Keratinocyte (primary cell): ENCODE measurements at regions not wholly inside any gene's neighbourhood (a gene's known extent, or its start where the extent isn't known, plus 50 kb on each side); places are given as distances from the start of the nearest gene placed in this dataset.

Experiments
- DNase-seq: peaks from one replicate; pipeline ENCODE4 v3.0.0-alpha.2; 2011; ENCODE audit warnings: low read depth, missing footprints, low spot score
- FAIRE-seq: peaks from 2 replicates; lab custom pipeline; 2011; peaks lifted over from hg19 to GRCh38; lab: Jason Lieb, UNC
- H2AFZ ChIP-seq: 2 replicates; pipeline ENCODE4 v1.6.0; 2012; ENCODE audit warnings: low read length, control low read depth, inconsistent platforms; ENCODE audit not compliant: control insufficient read depth
- H3K27ac ChIP-seq: 2 replicates; pipeline ENCODE4 v1.5.1; 2011; ENCODE audit warnings: low read length; ENCODE audit not compliant: control insufficient read depth, insufficient read depth
- H3K27me3 ChIP-seq: 3 replicates; pipeline ENCODE4 v1.6.0; 2011; ENCODE audit warnings: low read length; ENCODE audit not compliant: control insufficient read depth, insufficient read depth; ENCODE audit errors: extremely low read depth
- H3K36me3 ChIP-seq, 2 experiments: 2 replicates in 1 of 2; 3 replicates in 1 of 2; pipeline ENCODE4 v1.5.1; 2011; ENCODE audit warnings: low read length in 2 of 2, mild to moderate bottlenecking in 1 of 2; ENCODE audit not compliant: control insufficient read depth in 2 of 2, insufficient read depth in 2 of 2; ENCODE audit errors: extremely low read depth in 1 of 2
- H3K4me1 ChIP-seq: 3 replicates; pipeline ENCODE4 v1.5.1; 2011; ENCODE audit warnings: low read length; ENCODE audit not compliant: control insufficient read depth, insufficient read depth; ENCODE audit errors: extremely low read depth
- H3K4me2 ChIP-seq: 3 replicates; pipeline ENCODE4 v1.6.0; 2011; ENCODE audit warnings: low read depth, low read length; ENCODE audit not compliant: control insufficient read depth, insufficient read depth; ENCODE audit errors: extremely low read depth
- H3K4me3 ChIP-seq, 3 experiments: fragments of 200-600 bp in 1 of 3; sonication (generic) in 1 of 3; 2 replicates in 2 of 3; 3 replicates in 1 of 3; pipeline ENCODE4 v1.5.1; 2011 to 2016; ENCODE audit warnings: low read length in 3 of 3, mild to moderate bottlenecking in 3 of 3, control low read depth in 2 of 3, inconsistent platforms in 1 of 3, low read depth in 1 of 3, mixed read lengths in 1 of 3, mixed run types in 1 of 3, moderate library complexity in 1 of 3; ENCODE audit not compliant: control insufficient read depth in 2 of 3, insufficient read depth in 2 of 3; ENCODE audit errors: extremely low read depth in 1 of 3
- H3K79me2 ChIP-seq: 2 replicates; pipeline ENCODE4 v1.6.0; 2012; ENCODE audit warnings: low read length; ENCODE audit not compliant: control insufficient read depth, insufficient read depth
- H3K9ac ChIP-seq: 3 replicates; pipeline ENCODE4 v1.6.0; 2011; ENCODE audit warnings: low read length; ENCODE audit not compliant: control insufficient read depth, insufficient read depth; ENCODE audit errors: extremely low read depth
- H3K9me1 ChIP-seq: 3 replicates; pipeline ENCODE4 v1.6.0; 2011; ENCODE audit warnings: low read length; ENCODE audit not compliant: control insufficient read depth, insufficient read depth; ENCODE audit errors: extremely low read depth
- H3K9me3 ChIP-seq: 2 replicates; pipeline ENCODE4 v1.5.1; 2012; ENCODE audit warnings: low read depth, low read length; ENCODE audit not compliant: control insufficient read depth
- H4K20me1 ChIP-seq: 3 replicates; pipeline ENCODE4 v1.6.0; 2011; ENCODE audit warnings: low read length; ENCODE audit not compliant: control insufficient read depth, insufficient read depth; ENCODE audit errors: extremely low read depth
- CTCF ChIP-seq, 3 experiments: IDR thresholded peaks in 1 of 3; conservative IDR thresholded peaks in 1 of 3; optimal IDR thresholded peaks in 1 of 3; 2 replicates in 2 of 3; 3 replicates in 1 of 3; pipeline versions ENCODE3 to v1.5.1; 2011; ENCODE audit warnings: low read length in 3 of 3, mild to moderate bottlenecking in 3 of 3, moderate library complexity in 2 of 3, control low read depth in 1 of 3, inconsistent platforms in 1 of 3; ENCODE audit not compliant: insufficient read depth in 2 of 3; ENCODE audit errors: extremely low read depth in 1 of 3
- EZH2 ChIP-seq: IDR thresholded peaks from one replicate; pipeline ENCODE4 v1.6.1; 2012; ENCODE audit warnings: inconsistent platforms, mild to moderate bottlenecking, low read length, moderate library complexity
- dilution Hi-C: fragments of 300-500 bp; cut with MboI; formaldehyde crosslinking; loops from one replicate; pipeline ENCODE4 v1.7.0; 2020; ENCODE audit warnings: low sequenced_read_pairs; ENCODE audit not compliant: extremely low pct_ligation_motif_present

DNA sequence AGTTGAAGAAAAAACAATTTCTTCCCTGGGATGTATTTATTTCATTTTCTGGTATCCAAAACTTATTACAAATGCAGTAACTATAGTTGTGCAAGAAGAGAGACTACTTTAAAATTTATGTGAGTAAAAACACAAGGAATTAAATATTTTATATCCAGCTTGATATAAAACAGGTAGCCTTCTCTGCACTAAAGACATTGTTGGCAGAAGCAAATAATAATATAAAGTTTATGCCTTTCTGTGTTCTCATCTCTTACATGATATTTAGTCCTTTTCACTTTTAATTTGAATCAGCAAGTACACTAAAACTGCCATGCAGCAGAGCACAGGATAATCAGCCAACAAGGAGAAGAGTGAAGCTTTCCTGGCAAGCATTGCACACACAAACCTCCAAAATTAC lies 352.7 kb downstream of the ARL6IP6 start:
- Histone ChIP-seq H3K9ac (no peak overlapping the region), H3K4me1 (peaks cover 4% of the 10 kb centered on the region), H3K9me1 (no peaks in the 10 kb centered on the region), H3K79me2 (no peaks in the 10 kb centered on the region), H3K4me3 (no peak overlapping the region), H3K27me3 (no peaks in the 10 kb centered on the region), H2AFZ (no peak overlapping the region), H3K9me3 (no peaks in the 10 kb centered on the region), H3K36me3 (no peaks in the 10 kb centered on the region), H3K4me2 (no peak overlapping the region), H3K27ac (no peak overlapping the region), H4K20me1 (no peaks in the 10 kb centered on the region)
- DNase-seq (no peak), FAIRE-seq (no peak)
- dilution Hi-C loops: no loop called here
- TF ChIP-seq EZH2 (no peak), CTCF (optimal IDR thresholded peaks at IDR 0.05 in 1 of 3, IDR thresholded peaks at IDR 0.05 in 1 of 3, conservative IDR thresholded peaks at IDR 0.05 in 1 of 3; ENCODE audit: extremely low read depth in 1 of 3, insufficient read depth in 2 of 3, low read length in 3 of 3) (no peak)

- H3K27me3 ChIP-seq: no peaks in the 10 kb centered on the region
- no peak for DNase-seq
- no peak overlapping the region for H3K27ac ChIP-seq
- H3K9me1 ChIP-seq: no peaks in the 10 kb centered on the region
- dilution Hi-C loops: no loop called here
- no peak overlapping the region for H3K4me3 ChIP-seq
- H3K79me2 ChIP-seq: no peaks in the 10 kb centered on the region
- H3K36me3 ChIP-seq: no peaks in the 10 kb centered on the region
- no peak for TF ChIP-seq CTCF (optimal IDR thresholded peaks at IDR 0.05 in 1 of 3, IDR thresholded peaks at IDR 0.05 in 1 of 3, conservative IDR thresholded peaks at IDR 0.05 in 1 of 3; ENCODE audit: extremely low read depth in 1 of 3, insufficient read depth in 2 of 3, low read length in 3 of 3)
- no peak for TF ChIP-seq EZH2
- H3K4me2 ChIP-seq: no peak overlapping the region
- no peaks in the 10 kb centered on the region for H4K20me1 ChIP-seq
- peaks cover 2% of the 10 kb centered on the region for H3K4me1 ChIP-seq
- H3K9ac ChIP-seq: no peak overlapping the region
- no peak for FAIRE-seq
- H3K9me3 ChIP-seq: no peaks in the 10 kb centered on the region
- H2AFZ ChIP-seq: peak overlapping the region; percentile 23
Measured at GRCh38 chr2:153068915-153069314, 350.5 kb downstream of the ARL6IP6 start.
